ENCODE measurements at regions not wholly inside any gene's neighbourhood (a gene's known extent, or its start where the extent isn't known, plus 50 kb on each side); places are given as distances from the start of the nearest gene placed in this dataset.

GRCh38 chr5:66247176-66247960 lies 103.3 kb downstream of the SREK1 start:
- TF ChIP-seq CTCF (IDR thresholded peaks at IDR 0.05): no peak
- no peak for TF ChIP-seq POLR2A (IDR thresholded peaks at IDR 0.05)
- no peak for TF ChIP-seq EP300 (IDR thresholded peaks at IDR 0.05)

All from suprapubic skin (tissue), 3 donors.